ENCODE measurements at regions not wholly inside any gene's neighbourhood (a gene's known extent, or its start where the extent isn't known, plus 50 kb on each side); places are given as distances from the start of the nearest gene placed in this dataset.
A peak's percentile ranks its signal among the peaks of the same experiment; 100 is the strongest.

DNA sequence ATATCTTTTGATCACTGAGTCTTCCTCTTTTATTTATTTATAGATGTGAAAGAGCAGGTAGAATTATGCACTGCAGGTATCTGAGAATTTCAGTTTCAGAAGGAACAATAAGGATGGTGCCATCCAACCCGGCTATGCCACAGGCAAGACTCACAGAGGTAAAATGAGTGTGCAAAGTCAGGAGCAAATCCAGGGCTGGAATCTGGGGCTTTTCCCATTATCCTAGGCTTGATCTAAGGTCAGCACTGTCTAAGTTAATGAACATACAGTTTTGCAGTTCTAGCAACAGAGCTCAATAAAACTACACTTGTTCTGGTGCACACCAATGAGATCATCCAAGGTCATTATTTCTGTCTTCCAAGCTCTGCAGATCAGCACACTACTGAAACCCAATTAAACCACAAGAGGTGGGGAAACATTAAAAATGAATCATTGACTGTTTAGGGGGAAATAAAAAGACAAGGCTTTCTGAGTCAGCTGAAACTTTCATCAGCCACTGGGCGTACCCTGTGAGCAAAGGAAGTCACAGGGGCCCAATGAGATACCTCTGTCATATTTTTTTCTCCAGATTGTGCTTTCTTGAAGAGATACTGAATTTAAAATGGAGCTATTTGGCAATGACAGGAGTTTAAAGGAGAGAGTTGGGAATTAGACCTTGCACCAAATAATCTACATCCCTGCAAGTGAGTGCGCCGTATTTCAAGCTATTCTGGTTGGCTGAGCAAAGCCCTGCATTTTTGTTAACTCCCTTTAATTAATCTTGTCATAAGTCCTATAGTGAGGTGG is 662.2 kb upstream of the ZNF608 start:
- peak; percentile 40 for DNase-seq

DNA sequence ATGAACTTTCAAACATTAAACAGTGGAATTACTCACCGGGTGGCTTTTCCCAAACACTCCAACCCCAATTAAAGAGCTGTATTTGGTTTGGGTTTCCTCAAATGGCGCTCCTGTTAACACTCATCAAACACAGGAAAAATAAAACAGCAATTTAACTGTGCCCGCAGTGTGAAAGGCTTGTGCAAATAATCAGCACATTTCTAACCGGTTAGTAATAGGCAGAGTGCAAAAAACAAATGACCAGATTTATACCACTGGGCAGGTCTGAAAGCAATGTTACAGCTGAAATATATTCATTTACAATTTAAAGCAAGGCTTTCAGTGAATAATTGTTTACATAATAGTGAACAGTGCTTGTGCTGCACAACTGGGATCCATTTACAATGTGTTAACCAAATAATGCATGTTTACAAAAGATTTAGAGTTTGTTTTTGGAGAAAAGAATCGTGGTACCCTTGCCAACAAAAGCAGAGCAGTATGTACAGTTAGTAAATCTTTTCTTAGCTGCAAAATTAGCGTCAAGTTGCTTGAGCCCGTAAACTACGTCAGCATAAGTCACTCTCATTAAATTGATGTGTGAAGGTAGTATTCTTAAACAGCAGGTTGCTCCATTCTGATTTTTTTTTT is 662.9 kb upstream of the ZNF608 start:
- DNase-seq: no peak

DNA sequence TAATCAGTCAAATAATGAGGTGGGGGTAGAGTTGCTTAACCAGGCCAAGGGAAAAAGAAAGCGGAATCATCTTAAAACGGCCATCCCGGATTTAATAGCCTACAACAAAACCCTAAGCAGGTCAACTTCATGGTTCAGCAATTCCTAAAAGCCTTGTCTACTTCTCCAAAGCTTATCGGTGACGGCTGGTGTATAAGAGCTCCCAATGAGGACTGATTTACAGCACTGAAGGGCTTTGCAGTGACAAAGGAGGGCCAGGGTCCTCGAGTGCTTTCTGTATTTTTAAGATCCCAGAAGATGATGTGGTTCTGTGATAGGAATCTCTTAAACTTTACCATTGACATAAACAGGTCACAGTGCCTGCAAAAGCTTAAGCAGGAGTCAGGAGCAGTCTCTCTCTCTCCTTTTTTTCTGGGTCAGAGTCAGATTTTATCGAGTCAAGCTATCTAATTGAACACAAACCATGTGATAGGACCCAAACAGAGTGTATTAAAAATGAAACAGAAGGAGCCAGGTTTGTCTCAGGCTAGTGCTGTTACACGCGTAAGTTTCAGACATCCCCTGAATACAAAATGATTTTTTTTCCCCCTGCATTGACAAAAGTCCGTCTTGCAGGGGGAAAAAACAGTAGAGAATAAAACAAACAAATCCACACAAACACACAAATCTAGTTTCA is 663.6 kb upstream of the ZNF608 start:
- no peak for DNase-seq

DNA sequence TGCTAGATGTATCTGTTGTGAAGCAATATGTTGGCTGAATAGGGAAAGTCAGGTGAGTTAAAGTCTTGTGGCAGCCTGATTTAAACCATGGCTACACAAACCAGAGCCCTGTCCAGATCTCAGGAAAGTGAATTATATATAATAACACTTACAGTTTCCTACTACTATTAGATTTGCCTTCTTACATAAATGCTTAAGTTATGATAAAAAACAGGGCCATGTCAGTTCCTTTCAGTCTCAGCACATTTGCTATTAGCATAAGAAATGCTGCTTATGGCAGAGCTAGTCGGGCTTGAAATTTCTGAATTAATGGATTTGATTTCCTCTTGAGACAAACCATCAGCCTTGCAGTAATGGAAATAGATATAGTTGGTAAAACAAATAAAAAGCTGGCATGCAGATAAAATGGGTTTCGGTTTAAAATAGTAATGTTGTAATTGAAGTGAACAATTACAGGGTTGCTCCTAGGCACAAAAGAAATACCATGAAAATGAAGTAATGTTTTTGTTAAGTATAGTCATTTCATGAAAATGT is 664.2 kb upstream of the ZNF608 start:
- no peak for DNase-seq

DNA sequence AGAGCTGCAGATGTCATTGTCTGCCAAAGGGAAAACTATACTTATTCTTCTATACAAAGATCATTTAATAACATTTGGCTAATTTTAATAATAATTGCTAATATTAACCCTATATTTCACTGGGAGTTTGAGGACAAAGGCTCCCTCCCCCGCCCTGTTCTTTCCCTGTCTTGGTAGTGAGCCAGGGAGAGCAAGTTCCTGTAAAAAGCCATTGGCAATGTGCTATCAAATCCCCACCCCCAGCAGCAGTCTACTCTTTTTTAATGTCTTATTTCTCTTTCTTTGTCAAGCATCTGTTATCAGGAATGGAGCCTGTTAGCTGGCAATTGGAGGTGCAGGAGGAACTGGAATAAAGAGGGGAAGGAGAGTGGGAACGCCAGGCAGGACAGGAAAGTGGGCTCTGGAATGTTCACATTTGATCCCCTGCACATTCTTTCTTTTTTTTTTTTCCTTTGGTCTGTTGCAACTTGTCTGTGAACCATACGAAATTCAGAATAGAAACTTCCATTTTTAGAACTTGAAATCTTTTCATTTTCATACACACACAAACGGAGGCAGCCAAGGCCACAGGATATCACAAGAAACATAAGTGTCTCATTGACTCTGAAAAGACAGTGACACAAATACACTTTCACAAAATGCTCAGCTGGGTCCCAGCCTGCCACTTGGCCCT is 664.8 kb upstream of the ZNF608 start:
- no peak for DNase-seq

DNA sequence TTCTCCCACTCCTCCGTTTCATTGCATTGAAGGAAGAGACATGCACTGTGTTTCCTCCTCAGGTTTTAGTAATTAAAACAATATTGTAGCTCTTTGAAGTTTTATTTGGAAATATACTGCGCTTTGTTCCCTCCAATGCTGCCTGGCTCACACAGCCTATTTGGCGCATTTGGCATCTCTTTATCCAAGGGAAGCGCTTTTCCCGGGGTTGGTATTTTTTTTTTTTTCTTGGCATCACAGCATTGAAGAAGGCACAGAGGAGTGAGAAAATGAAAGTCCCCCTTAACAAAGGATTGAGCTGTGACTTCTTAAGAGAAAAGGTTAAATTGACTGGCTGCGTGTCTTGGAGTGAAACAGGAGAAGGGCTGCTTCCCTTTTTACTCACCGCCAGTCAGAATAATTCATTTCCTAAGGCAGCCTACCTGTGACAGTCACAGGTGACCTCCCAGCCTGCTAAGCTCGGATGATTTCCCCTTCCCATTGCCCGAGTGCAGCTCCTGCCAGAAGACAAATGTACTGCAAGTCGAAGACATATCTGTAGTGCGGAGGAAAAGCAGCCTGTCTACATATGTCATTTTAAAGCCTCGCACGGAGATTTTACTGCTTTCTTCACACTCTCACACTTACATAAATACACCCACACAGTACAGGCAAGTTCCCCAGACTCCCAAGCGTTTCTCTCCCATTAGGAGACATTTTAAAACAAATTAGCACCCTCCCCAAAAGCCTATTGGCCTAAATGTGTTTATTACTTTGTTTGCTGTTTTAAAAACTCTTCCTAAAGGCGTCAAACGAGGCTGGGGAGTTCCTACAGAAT is 665.5 kb upstream of the ZNF608 start:
- DNase-seq: no peak

DNA sequence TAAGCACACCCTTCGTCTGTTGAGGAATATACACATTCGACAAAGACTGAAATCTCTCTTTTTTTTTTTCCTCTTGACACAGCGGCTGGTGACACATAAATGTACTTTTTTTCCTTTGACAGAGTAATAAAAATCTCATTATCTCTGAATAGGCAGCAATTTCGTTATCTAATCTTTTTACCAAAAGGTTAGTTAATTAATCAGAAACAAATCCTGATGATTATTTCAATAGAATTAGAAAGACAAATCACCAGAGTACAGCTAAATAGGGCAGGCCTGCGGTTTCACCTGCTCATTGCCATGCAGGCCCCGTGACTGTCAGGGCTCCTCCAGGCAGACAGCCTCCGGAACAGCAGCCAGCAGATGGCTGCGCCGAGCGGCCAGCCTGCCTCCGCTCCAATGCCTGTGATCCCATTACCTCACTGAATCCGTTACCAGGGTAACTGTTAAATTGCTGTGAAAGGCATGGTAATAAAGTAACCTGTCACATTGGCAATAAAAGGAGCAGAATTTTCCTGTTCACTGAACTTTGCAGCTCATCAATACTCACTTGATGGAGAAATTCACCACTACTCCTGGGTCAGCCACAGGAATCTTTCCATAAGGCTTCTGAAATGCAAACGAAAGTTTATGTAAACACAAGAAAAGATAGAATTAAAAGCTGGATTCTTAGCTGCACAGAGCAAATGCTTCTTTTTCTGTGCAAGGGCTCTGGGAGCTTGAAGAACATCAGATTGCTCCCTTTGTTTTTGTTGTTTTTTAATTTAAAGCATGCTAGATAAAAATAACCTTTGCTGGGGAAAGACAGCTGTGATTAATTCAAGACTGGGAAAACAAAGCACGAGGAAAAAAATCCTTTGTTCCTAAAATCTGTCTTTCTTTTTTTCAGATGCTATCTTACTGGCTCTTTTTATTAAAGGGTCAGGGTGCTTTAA is 666.4 kb upstream of the ZNF608 start:
- no peak for DNase-seq

DNA sequence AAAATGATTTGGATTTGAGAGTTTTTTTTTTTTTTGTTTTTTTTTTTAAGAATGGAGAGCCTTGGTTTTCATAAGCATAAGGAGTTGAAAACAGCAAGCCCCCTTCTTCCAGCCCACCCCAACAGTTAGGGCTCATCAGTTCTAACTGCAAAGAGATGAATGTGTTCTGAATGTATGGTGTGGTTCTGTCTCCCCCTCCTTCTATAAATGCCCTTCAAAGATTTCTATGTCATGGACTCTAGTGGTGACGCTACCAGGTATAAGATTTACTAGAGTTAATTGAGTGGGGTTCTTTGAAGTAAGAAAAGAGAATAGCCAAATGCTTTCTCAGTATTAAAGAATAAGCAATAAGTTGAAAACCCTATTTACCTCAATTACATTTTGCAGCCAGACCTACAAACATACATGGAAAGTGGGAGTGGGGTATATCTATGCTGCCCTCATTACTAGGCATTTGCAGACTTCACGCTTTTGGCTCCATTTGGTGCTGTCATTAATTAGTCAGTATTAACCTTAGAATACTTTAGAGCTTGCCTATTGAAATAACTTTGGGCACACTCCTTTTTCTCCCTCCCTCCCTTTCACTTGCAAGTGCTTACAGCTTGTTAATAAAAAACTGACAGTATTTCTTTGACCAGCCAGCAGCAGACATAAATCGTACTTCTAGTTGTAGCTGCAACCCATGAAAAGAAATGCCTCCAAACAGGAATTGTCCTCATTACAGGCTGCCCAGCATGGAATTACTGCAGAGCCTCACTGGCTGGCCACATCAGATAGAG is 667.2 kb upstream of the ZNF608 start:
- no peak for DNase-seq

DNA sequence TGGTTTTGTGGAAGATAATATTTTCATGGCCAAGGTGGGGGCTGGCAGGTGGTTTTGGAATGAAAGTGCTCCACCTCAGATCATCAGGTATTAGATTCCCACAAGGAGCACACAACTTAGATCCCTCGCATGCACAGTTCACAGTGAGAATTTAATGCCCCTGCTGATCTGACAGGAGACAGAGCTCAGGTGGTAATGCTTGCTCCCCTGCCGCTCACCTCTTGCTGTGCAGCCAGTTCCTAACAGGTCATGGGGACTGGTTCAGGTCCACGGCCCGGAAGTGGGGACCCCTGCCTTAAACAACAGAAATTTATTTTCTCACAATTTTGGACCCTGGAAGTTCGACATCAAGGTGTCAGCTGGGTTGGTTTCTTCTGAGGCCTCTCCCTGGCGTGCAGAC is 668.7 kb upstream of the ZNF608 start:
- DNase-seq: no peak

DNA sequence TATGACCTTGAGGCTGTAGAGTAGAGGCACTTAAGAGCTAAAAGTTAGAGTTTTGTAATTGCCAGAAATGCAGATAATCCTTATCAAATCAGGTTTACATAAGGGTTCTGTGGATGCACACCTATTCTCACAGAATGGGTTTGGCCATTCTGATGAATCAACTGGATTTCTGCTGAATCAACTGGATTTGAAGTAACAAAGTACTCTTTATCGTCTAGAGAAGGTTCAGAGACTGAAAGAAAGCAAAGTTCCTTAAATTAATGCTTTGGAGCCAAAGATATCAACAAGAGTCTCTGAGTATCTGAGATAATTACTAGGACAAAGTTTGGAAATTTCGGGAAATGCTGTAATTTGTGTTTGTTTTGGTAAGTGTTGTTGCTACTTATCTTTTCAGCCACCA is 669.6 kb upstream of the ZNF608 start:
- no peak for DNase-seq

DNA sequence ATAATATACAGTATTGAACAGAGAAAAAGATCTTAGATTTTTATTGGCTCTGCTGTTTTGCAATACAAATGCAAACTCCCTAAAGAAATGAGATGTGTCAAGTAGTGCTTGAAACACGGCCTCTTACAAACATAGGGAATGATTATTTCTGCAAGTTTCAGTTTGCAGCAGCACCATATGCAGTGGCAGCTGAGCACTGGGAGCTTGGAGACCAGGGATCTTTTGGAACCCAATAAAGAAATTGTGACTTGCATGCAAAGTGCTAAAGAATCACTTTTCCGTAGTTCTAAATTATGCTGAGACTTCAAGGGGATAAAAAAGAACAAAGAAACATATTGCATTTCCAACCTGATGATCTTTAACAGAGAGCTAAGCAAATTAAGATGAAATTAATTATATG is 674.6 kb upstream of the ZNF608 start:
- DNase-seq: no peak

DNA sequence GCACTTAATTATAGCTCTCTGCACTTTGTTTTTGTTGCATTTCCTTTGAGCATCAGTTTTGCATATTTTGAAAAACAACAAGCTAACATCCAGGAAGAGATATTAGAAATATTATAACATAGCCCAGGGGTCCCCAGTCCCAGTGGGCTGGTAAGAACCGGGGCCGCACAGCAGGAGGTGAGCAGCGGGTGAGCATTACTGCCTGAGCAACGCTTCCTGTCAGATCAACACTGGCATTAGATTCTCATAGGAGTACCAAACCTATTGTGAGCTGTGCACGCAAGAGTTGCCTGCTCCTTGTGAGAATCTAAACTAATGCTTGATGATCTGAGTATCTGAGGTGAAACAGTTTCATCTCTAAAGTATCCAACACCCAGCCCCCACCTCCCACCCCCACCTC is 675.9 kb upstream of the ZNF608 start:
- DNase-seq: no peak

DNA sequence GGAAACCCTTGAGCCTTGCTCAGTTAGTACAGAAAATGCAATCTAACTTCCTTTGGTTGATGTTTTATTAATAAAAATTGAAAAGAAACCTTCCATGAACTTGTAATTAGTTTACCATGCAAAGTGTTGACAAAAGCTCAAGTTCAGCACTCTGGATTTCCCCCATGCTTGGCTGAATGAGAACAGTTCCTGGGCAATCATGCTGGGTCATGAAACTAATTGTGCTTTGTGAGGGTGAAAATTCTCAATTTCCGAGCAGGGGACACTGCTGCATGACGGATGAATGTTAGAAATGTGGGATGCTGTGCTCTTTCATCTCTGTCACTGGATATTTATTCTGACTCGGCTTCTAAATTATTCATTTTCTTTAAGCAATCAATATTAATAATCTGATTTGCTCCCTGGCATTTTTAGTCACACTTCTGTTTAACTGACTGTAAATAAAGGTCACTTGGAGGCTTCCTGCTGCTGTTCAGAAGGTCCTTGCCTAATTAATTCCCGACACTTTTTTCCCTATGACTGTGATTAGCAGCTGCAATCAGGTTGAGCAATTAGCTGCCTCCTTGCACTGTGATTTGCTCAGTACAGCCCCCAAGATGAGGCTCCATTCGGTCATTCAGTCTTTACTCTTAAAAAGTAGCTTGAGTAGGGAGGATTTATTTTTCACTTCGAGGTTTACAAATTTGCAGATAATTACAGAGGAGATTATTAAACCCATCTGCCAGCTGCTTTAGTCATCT is 678.1 kb upstream of the ZNF608 start:
- no peak for DNase-seq

DNA sequence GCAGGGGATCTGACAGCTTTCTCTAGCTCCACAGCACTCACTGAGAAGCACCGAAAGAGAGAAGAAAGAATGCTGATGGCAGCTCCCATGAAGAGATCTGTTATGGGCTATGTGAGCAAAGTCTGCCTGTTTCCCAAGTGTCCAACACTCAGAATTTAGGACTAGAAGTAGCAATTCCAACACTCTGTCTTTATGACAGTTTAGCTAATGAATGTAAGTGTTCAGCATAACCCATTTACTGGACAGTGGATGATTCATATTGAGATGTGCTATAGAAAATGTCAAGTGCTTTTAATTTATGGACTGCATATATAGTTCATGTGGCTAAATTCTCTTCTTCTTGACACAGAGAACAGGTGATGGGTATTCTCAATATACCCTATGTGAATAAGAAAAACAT is 683.1 kb upstream of the ZNF608 start:
- no peak for DNase-seq

DNA sequence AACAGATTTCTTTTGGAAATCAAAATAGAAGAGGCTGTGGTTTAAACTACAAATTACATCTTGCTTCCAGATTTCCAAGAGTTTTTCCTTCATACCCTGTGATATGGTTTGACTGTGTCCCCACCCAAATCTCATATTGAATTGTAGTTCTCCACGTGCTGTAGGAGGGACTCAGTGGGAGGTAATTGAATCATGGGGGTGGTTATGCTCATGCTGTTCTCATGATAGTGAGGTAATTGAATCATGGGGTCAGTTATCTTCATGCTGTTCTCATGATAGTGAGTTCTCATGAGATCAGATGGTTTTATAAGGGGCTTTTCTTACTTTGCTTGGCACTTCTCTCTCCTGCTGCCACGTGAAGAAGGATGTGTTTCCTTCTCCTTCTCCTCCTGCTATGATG is 687.0 kb upstream of the ZNF608 start:
- no peak for DNase-seq

DNA sequence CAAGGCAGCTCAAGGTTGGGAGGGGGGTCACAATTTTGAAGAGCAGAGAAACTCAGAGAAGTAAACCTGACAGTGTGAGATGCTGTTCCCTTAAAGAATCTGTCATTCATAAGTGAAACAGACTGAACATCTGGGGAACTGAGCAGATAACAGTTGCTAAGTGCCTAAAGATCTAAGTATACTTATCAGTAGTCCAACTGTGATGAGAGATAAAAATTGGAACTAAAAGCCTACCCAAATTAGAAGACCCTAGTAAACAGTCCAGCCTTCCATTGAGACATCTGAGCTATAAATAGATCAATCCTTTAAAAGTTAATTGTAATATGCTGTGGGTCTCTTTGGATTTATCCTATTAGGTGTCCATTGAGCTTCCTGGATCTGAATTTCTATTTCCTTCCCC is 692.8 kb upstream of the ZNF608 start:
- DNase-seq: no peak

DNA sequence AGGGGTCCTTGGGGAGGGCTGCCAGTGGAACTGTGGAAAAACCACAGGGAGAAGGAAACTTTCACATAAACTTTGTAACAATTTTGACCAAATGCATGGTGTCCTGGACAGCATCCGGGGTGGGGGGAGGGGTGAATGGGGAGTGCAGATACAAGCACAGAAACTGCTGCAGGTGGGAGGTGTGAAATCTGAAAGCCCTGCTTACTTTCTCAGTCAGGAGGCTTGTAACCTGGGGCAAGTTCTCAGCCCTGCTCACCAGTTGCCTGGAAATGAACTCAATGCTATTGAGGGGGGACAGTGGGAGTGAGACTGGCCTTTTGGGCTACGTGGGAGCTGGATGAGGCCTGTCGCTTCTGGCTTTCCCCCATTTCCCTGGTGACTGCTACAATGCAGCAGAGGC is 694.5 kb upstream of the ZNF608 start:
- no peak for DNase-seq

DNA sequence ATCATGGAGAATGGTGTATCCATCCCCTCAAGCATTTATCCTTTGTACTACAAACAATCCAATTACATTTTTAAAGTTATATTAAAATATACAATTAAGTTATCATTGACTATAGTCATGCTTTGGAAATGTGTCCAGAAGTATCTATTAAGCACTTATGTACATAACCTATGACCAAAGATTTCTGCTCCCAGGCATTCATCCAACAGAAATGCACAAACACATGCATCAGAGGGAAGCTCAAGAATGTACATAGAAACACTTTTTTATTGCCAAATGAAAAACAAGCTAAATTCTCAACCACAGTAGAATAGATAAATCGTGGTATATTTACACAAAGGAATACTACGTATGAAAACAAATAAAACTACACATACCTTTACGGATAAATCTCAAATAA is 700.5 kb upstream of the ZNF608 start:
- DNase-seq: no peak

DNA sequence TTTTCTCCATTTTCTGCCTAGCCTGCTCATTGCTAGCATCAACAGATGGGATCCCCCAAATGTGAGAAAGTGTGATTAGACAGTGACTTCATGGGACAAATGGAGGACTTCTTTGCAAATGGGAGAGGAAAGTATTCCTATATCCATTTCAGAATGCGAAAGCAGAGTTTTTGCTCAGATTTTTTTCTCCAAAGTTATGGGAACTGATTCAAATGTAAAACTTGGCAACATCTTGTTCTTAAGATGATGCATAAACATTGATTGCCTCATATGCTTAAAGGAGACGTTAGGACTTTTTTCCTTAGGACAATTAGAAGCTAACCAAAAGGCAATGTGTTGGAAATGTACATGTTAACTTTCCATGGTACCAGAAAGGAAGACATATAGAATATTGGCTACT is 704.3 kb upstream of the ZNF608 start:
- DNase-seq: no peak

DNA sequence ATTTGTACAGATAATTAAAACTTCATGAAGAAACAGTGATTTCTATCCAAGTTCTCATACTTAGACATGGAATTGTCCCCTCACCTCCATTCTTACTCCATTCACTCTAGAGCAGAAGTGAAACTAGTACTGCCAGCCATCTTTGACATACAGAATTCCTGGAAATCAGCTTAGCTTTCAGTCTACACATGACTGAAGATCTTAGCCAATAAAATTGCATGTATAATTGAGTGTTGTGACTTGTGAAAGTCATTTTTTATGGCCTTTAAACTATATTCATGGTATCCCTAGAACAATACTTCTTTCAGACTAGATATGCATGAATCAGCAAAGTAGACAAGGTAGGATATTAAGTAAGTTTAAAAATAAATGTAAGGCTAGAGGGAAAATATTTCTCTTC is 705.2 kb upstream of the ZNF608 start:
- DNase-seq: no peak
